IgD-negative memory B cell (primary cell): ENCODE measurements at regions not wholly inside any gene's neighbourhood (a gene's known extent, or its start where the extent isn't known, plus 50 kb on each side); places are given as distances from the start of the nearest gene placed in this dataset.
"Not testable (repeated sequence)": the region's sequence is repeated elsewhere in the genome, so short reads cannot be mapped to it uniquely, and the experiment has no call there.

Experiments
- H3K27ac Mint-ChIP-seq, 3 donors: one replicate each; pipeline ENCODE4 v1.8.0; 2020 to 2022; ENCODE audit warnings: mild to moderate bottlenecking in 3 of 3, mixed read lengths in 3 of 3, moderate library complexity in 1 of 3
- H3K27me3 Mint-ChIP-seq: one replicate; pipeline ENCODE4 v1.8.0; 2021; ENCODE audit warnings: mixed read lengths
- H3K36me3 Mint-ChIP-seq: one replicate; pipeline ENCODE4 v1.8.0; 2020; ENCODE audit warnings: mild to moderate bottlenecking, mixed read lengths
- H3K4me1 Mint-ChIP-seq, 3 donors: one replicate each; pipeline ENCODE4 v1.8.0; 2020 to 2022; ENCODE audit warnings: mixed read lengths in 3 of 3, mild to moderate bottlenecking in 1 of 3
- H3K4me3 Mint-ChIP-seq, 4 donors: one replicate each; pipeline ENCODE4 v1.8.0; 2020 to 2022; ENCODE audit warnings: mild to moderate bottlenecking in 4 of 4, mixed read lengths in 4 of 4, moderate library complexity in 3 of 4
- H3K9me3 Mint-ChIP-seq, 3 donors: one replicate each; pipeline ENCODE4 v1.8.0; 2020 to 2021; ENCODE audit warnings: mixed read lengths in 3 of 3, mild to moderate bottlenecking in 1 of 3

DNA sequence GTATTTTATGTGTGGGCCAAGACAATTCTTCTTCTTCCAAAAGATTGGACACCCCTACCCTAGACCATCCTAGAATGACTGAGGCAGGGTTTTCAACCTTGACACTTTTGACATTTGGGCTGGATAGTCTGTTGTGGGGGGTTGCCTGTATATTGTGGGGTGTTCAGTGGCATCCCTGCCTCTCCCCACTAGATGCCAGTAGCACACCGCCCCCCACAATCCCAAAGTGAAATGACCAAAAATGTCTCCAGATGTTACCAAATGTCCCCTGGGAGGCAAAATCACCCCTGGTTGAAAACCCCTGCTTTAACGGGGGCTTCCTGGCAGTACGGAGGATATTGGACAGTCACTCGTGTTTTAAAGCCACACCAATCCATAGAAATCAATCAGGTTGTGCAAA lies 219.6 kb downstream of the PHETA1 start:
- Mint-ChIP-seq H3K36me3 (no peaks in the 10 kb centered on the region), H3K27ac (no peak overlapping the region), H3K9me3 (peaks cover 0 to 4% (median 3%) of the 10 kb centered on the region in 3 donors), H3K4me3 (no peak overlapping the region), H3K27me3 (peaks cover 17% of the 10 kb centered on the region), H3K4me1 (no peaks in the 10 kb centered on the region)

DNA sequence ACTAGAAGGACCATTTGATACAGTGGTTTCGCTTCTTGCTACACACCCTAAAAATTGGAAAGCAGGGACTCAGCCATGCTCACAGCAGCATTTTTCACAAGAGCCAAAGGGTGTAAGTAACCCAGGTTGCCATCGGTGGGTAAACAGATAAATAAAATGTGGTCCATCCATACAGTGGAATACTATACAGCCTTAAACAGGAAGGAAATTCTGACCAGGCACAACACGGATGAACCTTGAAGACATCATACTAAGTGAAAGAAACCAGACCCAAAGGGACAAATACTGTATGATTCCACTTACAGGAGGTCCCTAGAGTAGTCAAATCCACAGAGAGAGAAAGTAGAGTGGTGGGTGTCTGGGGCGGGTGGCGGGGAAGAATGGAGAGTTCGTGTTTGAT lies 220.9 kb downstream of the PHETA1 start:
- Mint-ChIP-seq H3K27ac (no peak overlapping the region), H3K9me3 (peaks cover 0 to 4% (median 3%) of the 10 kb centered on the region in 3 donors)

DNA sequence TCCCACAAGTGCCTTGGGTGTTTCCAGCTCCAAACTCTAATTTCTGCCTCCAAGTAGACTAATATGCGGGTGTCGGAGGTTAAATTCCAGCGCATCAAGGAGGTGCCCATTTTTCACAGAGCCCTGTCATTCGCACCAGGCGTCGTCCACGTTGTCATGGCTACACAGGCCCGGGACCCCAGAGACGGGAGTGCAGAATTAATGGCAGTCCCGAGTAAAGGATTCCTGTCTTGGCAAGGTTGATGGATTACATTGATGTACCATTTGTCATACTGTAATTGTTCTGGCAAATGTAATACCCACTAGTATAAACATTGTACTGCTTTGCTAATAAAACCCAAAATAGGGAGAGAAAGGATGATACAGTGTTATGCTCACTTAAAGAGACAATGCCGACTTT lies 222.9 kb upstream of the MYL2 start:
- Mint-ChIP-seq H3K27ac (no peak overlapping the region), H3K27me3 (peaks cover 13% of the 10 kb centered on the region), H3K9me3 (peaks cover 0 to 4% (median 3%) of the 10 kb centered on the region in 3 donors), H3K4me1 (no peaks in the 10 kb centered on the region), H3K4me3 (no peak overlapping the region), H3K36me3 (no peaks in the 10 kb centered on the region)

More for the DNA sequence above, 220.9 kb downstream of the PHETA1 start:
- Mint-ChIP-seq H3K4me3 (no peak overlapping the region), H3K4me1 (no peaks in the 10 kb centered on the region), H3K27me3 (peaks cover 15% of the 10 kb centered on the region), H3K36me3 (no peaks in the 10 kb centered on the region)

DNA sequence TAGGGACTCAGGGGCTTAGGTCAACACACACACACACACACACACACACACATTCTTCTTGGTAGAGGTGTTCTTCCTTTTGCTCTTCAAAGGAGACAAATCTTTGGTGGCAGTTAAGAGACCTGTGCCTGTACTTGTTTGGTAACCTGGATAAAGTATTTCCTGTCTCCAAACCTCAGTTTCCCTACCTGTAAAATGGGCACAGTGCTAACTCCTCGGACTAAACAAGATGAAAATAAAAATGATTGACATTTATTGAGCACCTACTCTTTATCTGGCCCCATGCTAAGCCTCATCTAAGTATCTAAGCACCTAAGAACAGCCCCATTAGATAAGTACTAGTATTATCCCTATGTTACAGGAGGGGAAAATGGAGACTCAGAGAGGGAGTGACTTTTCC lies 220.8 kb upstream of the MYL2 start:
- Mint-ChIP-seq H3K4me3 (no peak overlapping the region), H3K27ac (no peak overlapping the region), H3K4me1 (no peaks in the 10 kb centered on the region), H3K36me3 (no peaks in the 10 kb centered on the region), H3K27me3 (peaks cover 2% of the 10 kb centered on the region), H3K9me3 (no peaks in the 10 kb centered on the region)

DNA sequence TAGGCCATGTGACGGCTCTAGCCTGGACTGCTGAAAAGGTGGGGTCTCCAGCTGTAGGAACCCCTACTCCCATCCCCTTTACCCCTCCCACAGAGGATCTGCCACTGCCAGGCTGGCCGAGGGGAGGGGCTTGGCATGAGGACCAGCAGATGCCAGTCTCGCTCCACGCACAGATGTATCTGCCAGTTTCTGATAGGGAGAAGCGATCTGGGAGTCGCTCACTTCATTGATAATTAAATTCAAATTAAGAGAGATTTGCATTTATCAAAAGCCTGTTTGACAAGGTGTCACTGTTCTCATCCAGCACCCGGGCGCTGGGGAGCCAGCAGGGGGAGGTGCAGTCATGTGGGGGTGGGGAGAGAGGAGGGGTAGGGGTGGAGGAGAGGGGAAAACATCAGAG lies 217.6 kb upstream of the MYL2 start:
- peaks cover 7% of the 10 kb centered on the region for H3K27me3 Mint-ChIP-seq
- no peaks in the 10 kb centered on the region for H3K4me1 Mint-ChIP-seq
- H3K4me3 Mint-ChIP-seq, result no peak overlapping the region
- no peak overlapping the region for H3K27ac Mint-ChIP-seq
- peaks cover 2 to 5% (median 3%) of the 10 kb centered on the region in 3 donors for H3K9me3 Mint-ChIP-seq
- no peaks in the 10 kb centered on the region for H3K36me3 Mint-ChIP-seq

DNA sequence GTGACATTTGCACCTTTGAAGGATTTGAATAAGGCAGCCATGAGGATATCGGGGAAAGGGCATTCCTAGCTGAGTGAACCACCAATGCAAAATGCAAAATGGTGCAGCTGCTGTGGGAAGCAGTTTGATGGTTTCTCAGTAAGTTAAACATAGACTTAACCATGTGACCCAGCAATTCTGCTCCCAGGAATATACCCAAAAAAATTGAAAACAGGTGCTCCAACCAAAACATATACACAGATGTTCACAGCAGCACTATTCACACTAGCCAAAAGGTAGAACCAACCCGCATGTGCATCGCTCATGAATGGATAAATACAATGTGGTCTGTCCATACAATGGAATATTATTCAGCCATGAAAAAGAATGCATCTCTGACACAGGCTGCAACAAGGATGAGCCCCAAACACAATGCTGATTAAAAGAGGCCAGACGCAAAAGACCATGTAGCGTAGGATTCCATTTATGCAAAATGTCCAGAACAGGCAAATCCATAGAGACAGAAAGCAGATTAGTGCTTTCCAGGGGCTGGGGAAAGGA lies 215.0 kb upstream of the MYL2 start:
- H3K4me3 Mint-ChIP-seq, result no peak overlapping the region
- H3K36me3 Mint-ChIP-seq, result peaks cover 2% of the 10 kb centered on the region
- H3K27me3 Mint-ChIP-seq, result peaks cover 7% of the 10 kb centered on the region
- peaks cover 2 to 5% (median 3%) of the 10 kb centered on the region in 3 donors for H3K9me3 Mint-ChIP-seq
- no peak overlapping the region for H3K27ac Mint-ChIP-seq
- no peaks in the 10 kb centered on the region for H3K4me1 Mint-ChIP-seq

DNA sequence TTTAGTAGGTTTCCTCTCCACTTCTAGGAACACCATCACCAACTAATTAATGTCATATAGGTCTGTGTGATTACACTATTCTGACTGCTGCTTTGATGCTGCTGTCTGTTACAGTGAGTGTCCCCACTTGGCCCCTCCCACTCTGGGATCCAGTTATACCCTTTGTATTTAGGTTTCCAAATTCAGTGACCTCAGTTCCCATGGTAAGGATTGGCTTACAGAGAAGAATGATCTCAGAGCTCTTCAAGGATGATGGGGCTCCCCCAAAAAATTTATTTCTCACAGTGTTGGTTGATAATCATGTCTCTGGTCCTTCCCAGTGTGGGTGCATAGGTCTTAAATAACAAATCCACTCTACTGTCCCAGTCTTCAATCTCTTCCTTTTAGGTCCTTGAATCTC lies 210.0 kb upstream of the MYL2 start:
- Mint-ChIP-seq H3K4me3 (no peak overlapping the region), H3K4me1 (no peaks in the 10 kb centered on the region), H3K27ac (no peak overlapping the region), H3K36me3 (peaks cover 6% of the 10 kb centered on the region), H3K27me3 (peaks cover 6% of the 10 kb centered on the region), H3K9me3 (peaks cover 2 to 4% (median 2%) of the 10 kb centered on the region in 3 donors)

DNA sequence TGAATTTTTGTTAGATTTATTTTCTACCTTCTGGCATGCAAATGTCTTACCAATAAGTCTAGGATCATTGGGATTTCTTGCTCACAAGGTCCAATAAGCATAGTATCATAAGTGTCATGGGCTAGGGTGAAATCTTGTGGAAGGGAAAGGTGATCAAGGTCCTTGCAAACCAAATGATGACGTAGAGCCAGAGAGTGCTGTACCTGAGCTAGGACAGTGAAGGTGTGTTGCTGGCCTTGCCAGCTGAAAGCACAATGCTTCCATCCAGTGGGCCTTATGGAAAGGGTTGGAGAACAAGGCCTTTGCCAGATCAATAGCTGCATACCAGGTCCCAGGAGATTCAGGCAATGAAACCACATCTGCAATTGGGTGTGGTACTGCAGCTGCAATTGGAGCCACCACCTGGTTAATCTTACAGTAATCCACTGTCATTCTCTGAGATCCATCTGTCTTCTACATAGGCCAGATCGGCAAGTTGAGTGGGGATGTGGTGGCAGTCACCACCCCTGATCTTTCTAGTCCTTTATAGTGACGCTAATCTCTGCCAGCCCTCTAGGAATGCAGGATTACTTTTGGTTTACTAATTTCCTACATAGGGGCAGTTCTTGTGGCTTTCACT lies 208.9 kb upstream of the MYL2 start:
- H3K4me1 Mint-ChIP-seq, result no peaks in the 10 kb centered on the region
- no peak overlapping the region for H3K4me3 Mint-ChIP-seq
- no peak overlapping the region for H3K27ac Mint-ChIP-seq
- H3K27me3 Mint-ChIP-seq, result peaks cover 6% of the 10 kb centered on the region
- H3K36me3 Mint-ChIP-seq, result peaks cover 6% of the 10 kb centered on the region
- H3K9me3 Mint-ChIP-seq, result peaks cover 0 to 4% (median 2%) of the 10 kb centered on the region in 3 donors

DNA sequence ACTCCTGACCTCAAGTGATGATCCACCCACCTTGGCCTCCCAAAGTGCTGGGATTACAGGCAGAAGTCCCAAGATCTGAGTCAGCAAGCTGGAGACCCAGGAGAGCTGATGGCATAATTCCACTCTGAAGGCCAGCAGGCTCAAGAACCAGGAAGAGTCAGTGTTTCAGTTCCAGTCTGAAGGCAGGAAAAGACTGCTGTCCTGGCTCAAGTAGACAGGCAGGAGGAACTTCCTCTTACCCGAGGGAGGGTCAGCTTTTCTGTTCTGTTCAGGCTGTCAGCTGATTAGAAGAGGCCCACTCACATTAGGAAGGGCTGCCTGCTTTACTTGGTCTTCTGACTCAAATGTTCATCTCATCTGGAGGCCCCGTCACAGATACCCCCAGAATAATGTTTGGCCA lies 206.0 kb upstream of the MYL2 start:
- no peak overlapping the region for H3K27ac Mint-ChIP-seq
- H3K4me1 Mint-ChIP-seq, result no peaks in the 10 kb centered on the region

DNA sequence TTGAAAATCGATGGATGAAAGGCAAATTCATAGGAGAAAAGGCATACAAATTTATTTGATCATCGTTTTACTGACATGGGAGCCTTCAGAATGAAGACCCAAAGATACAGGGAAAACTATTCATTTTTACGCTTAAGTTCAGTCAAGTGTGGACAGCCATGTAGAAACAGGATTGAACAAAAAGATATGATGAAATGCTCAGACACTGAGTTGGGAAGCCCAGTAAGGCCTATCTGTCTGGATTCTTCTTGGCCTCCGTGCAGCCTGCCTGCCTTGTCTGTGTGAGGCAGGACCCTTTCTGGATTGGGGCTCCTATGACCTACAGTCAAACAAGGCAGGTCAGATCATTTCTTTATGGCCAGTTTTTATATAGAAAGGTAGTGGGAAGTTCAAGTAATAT lies 203.8 kb upstream of the MYL2 start:
- H3K9me3 Mint-ChIP-seq, result peaks cover 0 to 4% (median 2%) of the 10 kb centered on the region in 3 donors
- H3K27me3 Mint-ChIP-seq, result peaks cover 7% of the 10 kb centered on the region
- no peak overlapping the region for H3K4me3 Mint-ChIP-seq
- no peaks in the 10 kb centered on the region for H3K4me1 Mint-ChIP-seq
- peaks cover 5% of the 10 kb centered on the region for H3K36me3 Mint-ChIP-seq
- H3K27ac Mint-ChIP-seq, result no peak overlapping the region

More for the DNA sequence above, 206.0 kb upstream of the MYL2 start:
- Mint-ChIP-seq H3K36me3 (peaks cover 6% of the 10 kb centered on the region), H3K9me3 (peaks cover 0 to 4% (median 2%) of the 10 kb centered on the region in 3 donors), H3K4me3 (no peak overlapping the region), H3K27me3 (peaks cover 7% of the 10 kb centered on the region)

DNA sequence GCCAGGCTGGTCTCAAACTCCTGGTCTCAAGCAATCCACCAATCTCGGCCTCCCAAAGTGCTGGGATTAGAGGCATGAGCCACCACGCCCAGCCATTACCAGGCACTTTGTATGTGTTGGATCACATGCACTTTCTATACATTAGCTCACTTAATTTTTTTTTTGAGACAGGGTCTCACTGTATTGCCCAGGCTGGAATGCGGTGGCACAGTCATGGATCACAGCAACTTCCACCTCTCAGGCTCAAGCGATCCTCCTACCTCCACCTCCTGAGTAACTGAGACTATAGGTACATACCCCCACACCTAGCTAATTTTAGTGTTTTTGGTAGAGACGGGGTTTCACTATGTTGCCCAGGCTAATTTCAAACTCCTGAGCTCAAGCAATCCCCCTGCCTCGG lies 203.0 kb upstream of the MYL2 start:
- Mint-ChIP-seq H3K27me3 (peaks cover 7% of the 10 kb centered on the region), H3K4me1 (no peaks in the 10 kb centered on the region)

DNA sequence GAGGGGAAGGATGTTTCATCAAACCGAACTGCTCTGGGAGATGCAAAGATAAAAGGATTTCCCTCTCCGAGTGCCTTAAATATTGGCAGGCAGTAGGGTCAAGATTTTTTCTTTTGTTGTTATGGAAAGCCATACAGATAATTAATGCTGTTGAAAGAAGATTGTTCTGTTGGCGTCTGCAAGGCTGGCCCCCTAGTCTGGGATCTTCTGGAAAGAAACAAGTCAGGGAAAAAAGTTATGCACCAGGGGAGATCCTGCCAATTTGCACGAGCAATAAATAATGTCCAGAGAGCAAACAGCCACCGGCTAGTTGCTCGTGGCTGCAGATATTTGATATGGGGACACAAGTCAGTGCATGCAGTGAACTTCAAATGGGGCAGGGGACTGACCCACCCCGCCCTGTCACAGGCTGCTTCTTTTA lies 202.1 kb upstream of the MYL2 start:
- Mint-ChIP-seq H3K36me3 (peaks cover 2% of the 10 kb centered on the region), H3K27ac (no peak overlapping the region), H3K27me3 (peaks cover 7% of the 10 kb centered on the region), H3K4me3 (no peak overlapping the region), H3K4me1 (no peaks in the 10 kb centered on the region), H3K9me3 (peaks cover 0 to 4% (median 2%) of the 10 kb centered on the region in 3 donors)

More for the DNA sequence above, 203.0 kb upstream of the MYL2 start:
- Mint-ChIP-seq H3K4me3 (no peak overlapping the region), H3K27ac (no peak overlapping the region), H3K9me3 (peaks cover 0 to 4% (median 2%) of the 10 kb centered on the region in 3 donors), H3K36me3 (peaks cover 2% of the 10 kb centered on the region)

DNA sequence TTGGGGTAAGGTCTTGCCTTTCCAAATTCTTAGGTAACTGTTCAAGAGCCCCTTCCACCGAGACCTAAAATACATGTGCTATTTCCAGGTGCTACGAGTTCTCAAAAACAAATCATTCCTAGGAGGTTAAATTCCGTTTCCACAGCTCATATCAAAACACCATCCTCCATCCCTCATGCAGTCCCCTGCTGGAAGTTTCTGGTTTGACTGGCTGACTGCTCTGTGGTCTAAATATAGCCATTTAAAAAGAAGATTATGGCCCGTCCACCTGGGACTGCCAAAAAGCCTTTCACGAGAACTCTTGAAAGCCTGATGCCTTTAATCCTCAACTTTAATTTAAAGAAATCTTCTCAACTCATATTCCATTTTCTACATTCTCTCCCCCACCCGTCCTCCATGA lies 201.5 kb upstream of the MYL2 start:
- Mint-ChIP-seq H3K27me3 (peaks cover 7% of the 10 kb centered on the region), H3K9me3 (peaks cover 0 to 4% (median 2%) of the 10 kb centered on the region in 3 donors), H3K36me3 (peaks cover 2% of the 10 kb centered on the region), H3K4me3 (no peak overlapping the region), H3K27ac (no peak overlapping the region), H3K4me1 (no peaks in the 10 kb centered on the region)

DNA sequence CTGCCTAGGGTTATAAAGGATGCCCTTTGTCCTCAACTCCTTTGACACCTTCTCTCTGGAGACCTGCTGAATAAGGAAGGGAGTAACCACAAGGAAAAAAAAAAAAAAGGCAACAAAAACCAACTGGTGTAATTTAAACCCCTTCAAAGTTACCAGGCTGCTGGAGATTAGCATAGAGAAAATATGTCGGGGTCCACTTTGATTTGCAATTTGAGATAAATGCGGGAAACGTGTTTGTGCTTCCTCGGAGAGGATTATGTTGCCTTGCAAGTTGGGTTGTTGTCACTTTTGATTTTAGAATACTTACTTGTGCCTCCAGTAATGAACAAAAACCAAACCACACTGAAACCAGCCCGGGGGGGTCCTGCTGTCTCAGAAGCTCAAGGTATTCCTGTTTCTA lies 200.2 kb upstream of the MYL2 start:
- Mint-ChIP-seq H3K36me3 (peaks cover 2% of the 10 kb centered on the region), H3K4me1 (no peaks in the 10 kb centered on the region), H3K27me3 (peaks cover 7% of the 10 kb centered on the region), H3K4me3 (no peak overlapping the region), H3K9me3 (peaks cover 0 to 2% (median 1%) of the 10 kb centered on the region in 3 donors), H3K27ac (no peak overlapping the region)

DNA sequence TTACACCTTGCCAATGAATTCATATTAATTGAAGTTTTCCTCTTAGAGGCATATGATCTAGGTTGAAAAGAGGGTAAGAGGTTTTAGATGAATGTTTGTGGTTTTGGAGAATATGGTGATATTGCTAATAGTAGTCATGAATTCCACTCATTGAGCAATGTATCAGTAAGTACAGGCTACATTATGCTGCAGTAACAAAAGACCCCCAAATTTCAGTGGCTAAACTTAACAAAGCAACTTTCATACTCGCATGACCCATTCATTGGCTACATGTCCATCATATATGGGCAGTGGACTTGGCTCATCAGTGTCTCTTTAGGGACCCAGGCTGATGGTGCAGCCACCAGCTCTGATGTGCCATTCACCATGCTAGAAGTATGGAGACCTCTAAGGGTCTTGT lies 196.6 kb upstream of the MYL2 start:
- H3K4me1 Mint-ChIP-seq, result peaks cover 0 to 2% (median 2%) of the 10 kb centered on the region in 3 donors
- no peaks in the 10 kb centered on the region for H3K9me3 Mint-ChIP-seq
- H3K4me3 Mint-ChIP-seq, result no peak overlapping the region
- H3K36me3 Mint-ChIP-seq, result no peaks in the 10 kb centered on the region
- peaks cover 3% of the 10 kb centered on the region for H3K27me3 Mint-ChIP-seq
- H3K27ac Mint-ChIP-seq, result no peak overlapping the region

DNA sequence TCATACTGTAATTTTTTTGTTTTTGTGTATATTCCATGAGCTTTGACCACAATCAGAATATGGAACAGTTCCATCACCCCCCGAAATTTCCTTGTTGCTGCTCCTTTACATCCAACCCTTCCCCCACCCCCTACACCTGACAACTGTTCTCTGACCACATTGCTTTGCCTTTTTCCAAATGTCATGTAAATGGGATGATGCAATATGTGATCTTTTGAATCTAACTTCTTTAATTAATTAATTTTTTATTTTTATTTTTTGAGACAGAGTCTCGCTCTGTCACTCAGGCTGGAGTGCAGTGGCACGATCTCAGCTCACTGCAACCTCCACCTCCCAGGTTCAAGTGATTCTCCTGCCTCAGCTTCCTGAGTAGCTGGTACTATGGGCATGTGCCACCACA lies 192.9 kb upstream of the MYL2 start:
- H3K9me3 Mint-ChIP-seq, H3K27me3 Mint-ChIP-seq, H3K4me3 Mint-ChIP-seq, H3K36me3 Mint-ChIP-seq, H3K4me1 Mint-ChIP-seq, H3K27ac Mint-ChIP-seq: not testable (repeated sequence)
